GM12874 (cell line): ENCODE measurements at regions not wholly inside any gene's neighbourhood (a gene's known extent, or its start where the extent isn't known, plus 50 kb on each side); places are given as distances from the start of the nearest gene placed in this dataset.

Source experiments
- TF ChIP-seq, protein P1 (sequence below): IDR thresholded peaks from 2 replicates; pipeline ENCODE4 v1.5.1; 2011; ENCODE audit warnings: low read depth, mild to moderate bottlenecking, control low read depth, low read length, moderate library complexity; ENCODE audit not compliant: insufficient read depth

DNA sequence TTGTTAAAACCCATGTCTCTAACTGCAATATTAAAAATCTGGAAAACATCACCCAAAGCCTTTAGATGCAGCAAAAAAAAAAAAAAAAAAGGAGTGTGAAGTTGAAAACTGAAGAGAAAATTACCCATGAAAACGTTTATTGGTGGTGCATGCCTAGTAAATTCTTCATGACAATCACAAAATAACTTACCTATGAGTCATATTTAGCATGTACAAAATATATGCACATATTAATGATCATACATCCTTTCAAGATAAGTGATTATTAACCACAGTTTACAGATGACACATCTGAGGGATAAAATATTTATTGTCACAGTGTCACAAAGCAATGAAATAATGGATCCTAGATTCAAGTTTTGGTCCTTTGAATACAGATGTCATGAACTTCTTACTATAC lies 505.2 kb upstream of the NR5A2 start:
- TF ChIP-seq, protein P1, sequence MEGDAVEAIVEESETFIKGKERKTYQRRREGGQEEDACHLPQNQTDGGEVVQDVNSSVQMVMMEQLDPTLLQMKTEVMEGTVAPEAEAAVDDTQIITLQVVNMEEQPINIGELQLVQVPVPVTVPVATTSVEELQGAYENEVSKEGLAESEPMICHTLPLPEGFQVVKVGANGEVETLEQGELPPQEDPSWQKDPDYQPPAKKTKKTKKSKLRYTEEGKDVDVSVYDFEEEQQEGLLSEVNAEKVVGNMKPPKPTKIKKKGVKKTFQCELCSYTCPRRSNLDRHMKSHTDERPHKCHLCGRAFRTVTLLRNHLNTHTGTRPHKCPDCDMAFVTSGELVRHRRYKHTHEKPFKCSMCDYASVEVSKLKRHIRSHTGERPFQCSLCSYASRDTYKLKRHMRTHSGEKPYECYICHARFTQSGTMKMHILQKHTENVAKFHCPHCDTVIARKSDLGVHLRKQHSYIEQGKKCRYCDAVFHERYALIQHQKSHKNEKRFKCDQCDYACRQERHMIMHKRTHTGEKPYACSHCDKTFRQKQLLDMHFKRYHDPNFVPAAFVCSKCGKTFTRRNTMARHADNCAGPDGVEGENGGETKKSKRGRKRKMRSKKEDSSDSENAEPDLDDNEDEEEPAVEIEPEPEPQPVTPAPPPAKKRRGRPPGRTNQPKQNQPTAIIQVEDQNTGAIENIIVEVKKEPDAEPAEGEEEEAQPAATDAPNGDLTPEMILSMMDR: no peak

DNA sequence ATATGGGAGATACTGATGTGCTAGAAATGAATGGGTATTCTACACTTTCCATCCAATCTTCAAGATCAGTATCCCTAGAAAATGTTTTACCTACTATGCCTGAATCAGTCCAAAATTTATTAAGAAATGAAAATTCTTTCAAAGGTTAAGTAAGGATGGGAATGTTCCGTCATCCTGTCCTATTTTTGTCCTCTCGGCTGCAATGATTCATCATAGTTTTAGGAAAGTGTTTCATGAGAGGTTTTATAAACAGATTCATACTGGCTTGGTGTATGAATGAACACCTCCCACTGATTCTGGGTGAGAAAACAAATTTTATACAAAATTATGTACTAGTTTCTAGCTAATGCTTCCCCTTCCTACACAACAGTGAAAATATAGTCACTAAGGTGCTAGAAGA lies 504.6 kb upstream of the NR5A2 start:
- TF ChIP-seq, protein P1: no peak

DNA sequence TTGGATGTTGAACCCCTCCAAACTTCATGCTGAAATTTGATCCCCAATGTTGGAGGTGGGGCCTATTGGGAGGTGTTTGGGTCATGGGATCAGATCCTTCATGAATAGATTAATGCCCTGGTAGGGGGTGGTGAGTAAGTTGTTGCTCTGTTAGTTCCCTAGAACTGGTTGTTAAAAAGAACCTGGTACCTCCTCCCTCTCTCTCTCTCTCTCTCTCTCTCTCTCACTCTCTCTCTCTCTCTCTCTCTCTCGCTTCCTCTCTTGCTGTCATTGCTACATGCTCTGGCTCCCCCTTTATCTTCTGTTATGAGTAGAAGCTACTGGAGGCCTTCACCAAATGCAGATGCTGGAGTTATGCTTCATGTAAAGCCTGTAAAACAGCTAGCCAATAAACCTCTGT lies 498.2 kb upstream of the NR5A2 start:
- TF ChIP-seq, protein P1: no peak

DNA sequence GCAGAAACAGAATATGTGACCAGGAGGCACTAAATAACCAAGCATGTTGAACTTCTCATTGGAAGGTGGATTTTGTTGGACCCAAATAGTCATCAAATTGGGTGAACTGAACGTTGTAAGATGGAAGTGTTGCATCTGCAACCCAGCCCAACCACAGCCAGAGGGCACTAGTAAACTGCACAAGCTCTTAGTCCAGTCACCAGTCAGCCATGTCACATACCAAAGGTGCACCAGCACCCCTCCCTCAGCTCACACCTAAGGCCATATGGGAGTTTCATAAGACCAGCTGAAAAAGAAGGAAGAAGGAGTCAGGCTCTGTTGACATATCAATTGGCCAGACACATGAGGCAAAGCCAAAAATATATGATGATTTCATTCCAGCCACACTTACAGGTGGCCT lies 481.7 kb upstream of the NR5A2 start:
- TF ChIP-seq, protein P1: peak; percentile 22; the same call in 1 of the 2 replicates

DNA sequence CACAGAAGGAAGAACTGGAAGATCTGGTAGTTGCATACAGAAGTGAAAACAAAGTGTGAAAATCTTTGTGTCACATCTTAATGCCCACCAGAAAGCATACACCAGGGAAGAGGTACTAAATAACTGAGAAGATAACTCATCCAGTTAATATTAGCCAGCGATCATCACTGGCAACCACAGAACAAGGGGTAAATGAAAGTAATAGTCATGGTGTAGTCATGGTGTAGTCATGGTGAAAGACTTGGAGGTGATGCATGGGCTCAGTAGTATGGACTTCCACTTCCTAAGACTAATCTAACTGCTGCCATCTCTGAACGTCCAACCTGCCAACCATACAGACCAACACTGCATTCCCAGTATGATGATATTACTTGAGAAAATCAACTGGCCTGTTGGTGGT lies 481.2 kb upstream of the NR5A2 start:
- TF ChIP-seq, protein P1: no peak

DNA sequence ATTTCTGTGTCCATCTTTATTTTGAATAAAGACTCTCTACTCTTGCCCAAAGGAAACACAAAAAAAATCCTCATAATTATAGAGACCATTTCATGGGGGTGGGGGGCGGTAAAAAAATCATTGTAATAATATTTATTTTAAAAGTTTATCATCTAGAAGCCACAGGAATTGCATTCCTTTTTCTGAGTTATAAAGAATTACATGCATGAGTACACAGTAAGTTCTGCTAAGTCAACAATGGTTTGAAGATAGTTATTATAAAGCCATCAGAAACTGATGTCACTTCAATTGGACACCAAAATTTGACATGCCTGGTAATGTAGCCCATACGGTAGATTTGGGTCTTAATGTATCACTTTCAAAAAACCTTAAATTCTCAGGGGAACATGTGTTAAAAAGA lies 478.1 kb upstream of the NR5A2 start:
- TF ChIP-seq, protein P1: no peak

DNA sequence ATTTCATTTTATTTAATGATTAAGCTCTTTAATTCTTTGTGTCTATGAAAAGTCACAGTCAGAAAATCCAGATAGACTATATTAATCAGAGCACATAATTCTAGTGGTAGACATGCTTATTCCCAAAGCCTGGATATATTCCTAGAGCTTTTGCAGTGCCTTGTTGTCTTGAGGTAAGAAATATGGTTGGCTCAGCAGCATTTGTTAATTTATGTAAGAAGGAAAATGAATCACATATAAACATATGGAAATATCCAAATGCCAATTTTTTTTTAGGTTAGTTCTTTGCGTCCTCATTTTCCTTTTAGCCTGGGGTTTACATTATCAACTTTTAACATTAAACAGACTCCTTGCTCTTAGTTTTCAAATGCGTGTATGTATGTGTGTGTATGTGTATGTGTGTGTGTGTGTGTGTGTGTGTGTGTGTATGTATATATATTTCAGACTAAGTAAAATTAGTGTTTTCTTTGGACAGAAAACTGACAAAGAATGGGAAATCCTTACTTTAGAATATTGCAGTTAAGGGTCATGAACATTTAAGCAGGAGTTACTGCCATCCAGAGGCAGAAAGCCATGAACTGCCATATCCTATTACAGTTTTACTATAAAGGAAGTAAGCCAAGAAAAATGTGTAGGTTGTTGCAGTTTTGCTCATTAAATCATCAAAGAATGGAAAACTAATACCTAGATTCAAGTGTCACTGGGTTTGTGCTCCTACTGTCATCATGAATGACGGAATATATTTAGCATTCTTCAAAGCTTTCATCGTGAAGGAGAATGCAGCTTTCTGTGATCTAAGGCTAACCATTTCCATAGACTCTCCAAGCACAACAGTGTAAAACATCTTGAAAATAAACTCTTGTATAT lies 477.1 kb upstream of the NR5A2 start:
- TF ChIP-seq, protein P1: no peak
